ENCODE measurements at regions not wholly inside any gene's neighbourhood (a gene's known extent, or its start where the extent isn't known, plus 50 kb on each side); places are given as distances from the start of the nearest gene placed in this dataset.

GRCh38 chr10:52673468-52673867, 99.1 kb downstream of the MBL2 start:
- no peak overlapping the region for H3K4me3 ChIP-seq
- TF ChIP-seq Cebpa-rat (IDR thresholded peaks at IDR 0.05), result no peak
- H3K27ac ChIP-seq, result no peak overlapping the region

GRCh38 chr10:52674474-52674873, 98.1 kb downstream of the MBL2 start:
- H3K4me3 ChIP-seq, result no peak overlapping the region
- peaks cover 0 to 60% (median 0%) of the 10 kb centered on the region in 11 experiments; a peak in 9 of 22 replicates for H3K36me3 ChIP-seq
- peaks cover 0 to 6% (median 1%) of the 10 kb centered on the region in 10 experiments; a peak in 3 of 20 replicates for H3K4me1 ChIP-seq
- no peak overlapping the region for H3K9ac ChIP-seq
- TF ChIP-seq Cebpa-rat (IDR thresholded peaks at IDR 0.05), result no peak
- H3K27me3 ChIP-seq, result no peaks in the 10 kb centered on the region
- no peak overlapping the region for H3K4me2 ChIP-seq
- peaks cover 0 to 7% (median 0%) of the 10 kb centered on the region in 11 experiments; a peak in 3 of 22 replicates for H4K20me1 ChIP-seq
- H3K9me3 ChIP-seq (replicated peaks in 1 of 11), result peaks cover 0 to 13% (median 4%) of the 10 kb centered on the region in 11 experiments; a peak in 5 of 22 replicates
- H3K27ac ChIP-seq, result no peak overlapping the region

More at GRCh38 chr10:52673468-52673867, 99.1 kb downstream of the MBL2 start:
- Histone ChIP-seq H3K4me2 (no peak overlapping the region), H3K27me3 (no peaks in the 10 kb centered on the region), H3K9ac (no peak overlapping the region), H3K9me3 (replicated peaks in 1 of 11) (peaks cover 0 to 19% (median 5%) of the 10 kb centered on the region in 11 experiments; a peak in 8 of 22 replicates), H3K4me1 (no peaks in the 10 kb centered on the region), H4K20me1 (peaks cover 0 to 7% (median 0%) of the 10 kb centered on the region in 11 experiments; a peak in 3 of 22 replicates), H3K36me3 (peaks cover 0 to 66% (median 0%) of the 10 kb centered on the region in 11 experiments; a peak in 9 of 22 replicates)

GRCh38 chr10:52677086-52677485, 95.5 kb downstream of the MBL2 start:
- peaks cover 0 to 45% (median 0%) of the 10 kb centered on the region in 11 experiments; a peak in 9 of 22 replicates for H3K36me3 ChIP-seq
- TF ChIP-seq Cebpa-rat (IDR thresholded peaks at IDR 0.05), result no peak
- H3K9ac ChIP-seq, result no peak overlapping the region
- H3K4me1 ChIP-seq, result peaks cover 0 to 15% (median 5%) of the 10 kb centered on the region in 10 experiments; a peak in 6 of 20 replicates
- peaks cover 0 to 10% (median 4%) of the 10 kb centered on the region in 11 experiments; a peak in 5 of 22 replicates for H3K9me3 ChIP-seq (replicated peaks in 1 of 11)
- no peaks in the 10 kb centered on the region for H3K27me3 ChIP-seq
- peaks cover 0 to 12% (median 0%) of the 10 kb centered on the region in 11 experiments; a peak in 4 of 22 replicates for H4K20me1 ChIP-seq
- no peak overlapping the region for H3K4me2 ChIP-seq
- H3K4me3 ChIP-seq, result no peak overlapping the region
- H3K27ac ChIP-seq, result no peak overlapping the region

GRCh38 chr10:52678611-52679010, 94.0 kb downstream of the MBL2 start:
- Histone ChIP-seq H3K4me1 (peaks cover 0 to 15% (median 5%) of the 10 kb centered on the region in 10 experiments; a peak in 6 of 20 replicates), H3K36me3 (peaks cover 0 to 47% (median 0%) of the 10 kb centered on the region in 11 experiments; a peak in 9 of 22 replicates), H3K4me3 (no peak overlapping the region), H3K4me2 (peak overlapping the region in 1 of 11 experiments; percentile 17; a peak in 1 of 22 replicates), H3K9me3 (replicated peaks in 1 of 11) (peaks cover 0 to 10% (median 4%) of the 10 kb centered on the region in 11 experiments; a peak in 5 of 22 replicates), H3K9ac (no peak overlapping the region), H3K27me3 (no peaks in the 10 kb centered on the region), H4K20me1 (peaks cover 0 to 12% (median 0%) of the 10 kb centered on the region in 11 experiments; a peak in 4 of 22 replicates), H3K27ac (no peak overlapping the region)
- no peak for TF ChIP-seq Cebpa-rat (IDR thresholded peaks at IDR 0.05)

GRCh38 chr10:52679117-52679516, 93.5 kb downstream of the MBL2 start:
- peak overlapping the region in 1 of 11 experiments; percentile 17; a peak in 2 of 22 replicates for H3K4me2 ChIP-seq
- H4K20me1 ChIP-seq, result peaks cover 0 to 12% (median 0%) of the 10 kb centered on the region in 11 experiments; a peak in 5 of 22 replicates
- no peak for TF ChIP-seq Cebpa-rat (IDR thresholded peaks at IDR 0.05)
- no peak overlapping the region for H3K4me3 ChIP-seq
- peaks cover 0 to 15% (median 5%) of the 10 kb centered on the region in 10 experiments; a peak in 6 of 20 replicates for H3K4me1 ChIP-seq
- H3K27me3 ChIP-seq, result no peaks in the 10 kb centered on the region
- H3K9me3 ChIP-seq (replicated peaks in 1 of 11), result peaks cover 0 to 10% (median 4%) of the 10 kb centered on the region in 11 experiments; a peak in 5 of 22 replicates
- H3K9ac ChIP-seq, result no peak overlapping the region
- peaks cover 0 to 48% (median 0%) of the 10 kb centered on the region in 11 experiments; a peak in 9 of 22 replicates for H3K36me3 ChIP-seq
- H3K27ac ChIP-seq, result no peak overlapping the region

- Histone ChIP-seq H4K20me1 (peaks cover 0 to 8% (median 0%) of the 10 kb centered on the region in 11 experiments; a peak in 5 of 22 replicates), H3K27ac (no peak overlapping the region), H3K27me3 (no peaks in the 10 kb centered on the region), H3K9ac (no peak overlapping the region), H3K4me3 (no peak overlapping the region), H3K9me3 (replicated peaks in 1 of 11) (peaks cover 4 to 15% (median 6%) of the 10 kb centered on the region in 11 experiments; a peak in 10 of 22 replicates), H3K36me3 (peaks cover 0 to 39% (median 0%) of the 10 kb centered on the region in 11 experiments; a peak in 2 of 22 replicates), H3K4me2 (no peak overlapping the region), H3K4me1 (peaks cover 0 to 15% (median 5%) of the 10 kb centered on the region in 10 experiments; a peak in 8 of 20 replicates)
- no peak for TF ChIP-seq Cebpa-rat (IDR thresholded peaks at IDR 0.05)
Observed at GRCh38 chr10:52682766-52683165, 89.8 kb downstream of the MBL2 start.

GRCh38 chr10:52683776-52684175, 88.8 kb downstream of the MBL2 start:
- no peak overlapping the region for H3K27ac ChIP-seq
- H3K4me3 ChIP-seq, result no peak overlapping the region
- H3K36me3 ChIP-seq, result peaks cover 0 to 47% (median 0%) of the 10 kb centered on the region in 11 experiments; a peak in 2 of 22 replicates
- H4K20me1 ChIP-seq, result peaks cover 0 to 8% (median 0%) of the 10 kb centered on the region in 11 experiments; a peak in 4 of 22 replicates
- H3K4me2 ChIP-seq, result no peak overlapping the region
- no peaks in the 10 kb centered on the region for H3K27me3 ChIP-seq
- no peak for TF ChIP-seq Cebpa-rat (IDR thresholded peaks at IDR 0.05)
- peaks cover 0 to 17% (median 5%) of the 10 kb centered on the region in 10 experiments; a peak in 11 of 20 replicates for H3K4me1 ChIP-seq
- H3K9me3 ChIP-seq (replicated peaks in 1 of 11), result peaks cover 4 to 18% (median 9%) of the 10 kb centered on the region in 11 experiments; a peak in 10 of 22 replicates
- H3K9ac ChIP-seq, result no peak overlapping the region

- Histone ChIP-seq H3K27ac (no peak overlapping the region), H3K4me1 (peaks cover 0 to 11% (median 0%) of the 10 kb centered on the region in 10 experiments; a peak in 8 of 20 replicates), H3K4me3 (no peak overlapping the region), H3K9me3 (replicated peaks in 1 of 11) (peaks cover 10 to 60% (median 33%) of the 10 kb centered on the region in 11 experiments), H3K9ac (no peak overlapping the region), H3K4me2 (peak overlapping the region in 3 of 11 experiments; percentile 29 to 48 (median 31); a peak in 6 of 22 replicates), H3K27me3 (no peaks in the 10 kb centered on the region), H3K36me3 (peaks cover 0 to 67% (median 0%) of the 10 kb centered on the region in 11 experiments; a peak in 6 of 22 replicates), H4K20me1 (no peaks in the 10 kb centered on the region; a peak in 1 of 22 replicates)
- TF ChIP-seq Cebpa-rat (IDR thresholded peaks at IDR 0.05), result no peak
Observed at GRCh38 chr10:52688899-52689298, 83.7 kb downstream of the MBL2 start.

- TF ChIP-seq Cebpa-rat (IDR thresholded peaks at IDR 0.05), result no peak
- Histone ChIP-seq H3K4me1 (no peaks in the 10 kb centered on the region), H3K9ac (no peak overlapping the region), H4K20me1 (peaks cover 0 to 7% (median 0%) of the 10 kb centered on the region in 11 experiments; a peak in 3 of 22 replicates), H3K27ac (no peak overlapping the region), H3K36me3 (peaks cover 0 to 49% (median 0%) of the 10 kb centered on the region in 11 experiments; a peak in 6 of 22 replicates), H3K9me3 (replicated peaks in 1 of 11) (peaks cover 7 to 30% (median 13%) of the 10 kb centered on the region in 11 experiments), H3K27me3 (no peaks in the 10 kb centered on the region), H3K4me2 (no peak overlapping the region), H3K4me3 (no peak overlapping the region)
Observed at GRCh38 chr10:52696232-52696631, 76.4 kb downstream of the MBL2 start.
